Dedifferentiated amniotic fluid mesenchymal stem cell (primary cell): ENCODE measurements at regions not wholly inside any gene's neighbourhood (a gene's known extent, or its start where the extent isn't known, plus 50 kb on each side); places are given as distances from the start of the nearest gene placed in this dataset.

Source experiments
- DNase-seq: peaks from one replicate; pipeline ENCODE4 v3.0.0-alpha.2; 2016; ENCODE audit errors: extremely low spot score

DNA sequence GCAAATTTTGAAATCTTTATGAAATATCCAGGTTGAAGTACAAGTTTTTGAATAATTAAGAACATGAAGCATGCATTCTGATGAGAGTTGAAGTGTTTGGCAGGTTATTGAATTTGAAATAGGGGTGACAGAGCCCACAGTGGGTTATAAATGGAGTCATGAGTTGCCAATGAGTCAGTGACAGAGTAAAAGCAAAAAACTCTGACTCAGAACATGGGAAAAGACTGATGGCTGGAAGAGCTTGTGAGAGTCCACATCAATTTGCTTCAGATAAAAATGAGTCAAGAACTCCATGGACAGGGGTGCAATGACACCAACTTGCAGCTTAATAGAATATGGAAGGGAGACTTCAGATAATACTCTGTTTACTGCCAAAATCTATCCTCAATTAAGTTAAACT is 105.3 kb downstream of the SLC6A15 start:
- DNase-seq, result no peak

DNA sequence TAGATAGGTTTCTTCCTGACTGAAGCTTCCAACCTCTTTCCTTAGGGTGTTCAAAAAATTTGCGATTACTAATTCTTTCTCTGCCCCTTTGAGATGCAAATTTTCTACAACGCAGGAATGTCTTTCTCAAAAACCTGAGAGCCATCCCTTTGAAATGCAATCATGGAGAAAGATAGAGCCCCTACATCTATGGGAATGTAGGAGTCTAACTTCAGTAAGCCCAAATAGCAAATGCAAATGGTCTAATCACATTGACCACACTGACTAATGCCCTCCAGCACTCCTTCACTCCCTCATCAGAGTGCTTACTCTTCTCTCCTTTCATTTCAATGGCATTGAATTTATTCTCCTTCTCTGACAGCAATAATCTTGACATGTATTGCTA is 107.1 kb downstream of the SLC6A15 start:
- DNase-seq, result no peak

DNA sequence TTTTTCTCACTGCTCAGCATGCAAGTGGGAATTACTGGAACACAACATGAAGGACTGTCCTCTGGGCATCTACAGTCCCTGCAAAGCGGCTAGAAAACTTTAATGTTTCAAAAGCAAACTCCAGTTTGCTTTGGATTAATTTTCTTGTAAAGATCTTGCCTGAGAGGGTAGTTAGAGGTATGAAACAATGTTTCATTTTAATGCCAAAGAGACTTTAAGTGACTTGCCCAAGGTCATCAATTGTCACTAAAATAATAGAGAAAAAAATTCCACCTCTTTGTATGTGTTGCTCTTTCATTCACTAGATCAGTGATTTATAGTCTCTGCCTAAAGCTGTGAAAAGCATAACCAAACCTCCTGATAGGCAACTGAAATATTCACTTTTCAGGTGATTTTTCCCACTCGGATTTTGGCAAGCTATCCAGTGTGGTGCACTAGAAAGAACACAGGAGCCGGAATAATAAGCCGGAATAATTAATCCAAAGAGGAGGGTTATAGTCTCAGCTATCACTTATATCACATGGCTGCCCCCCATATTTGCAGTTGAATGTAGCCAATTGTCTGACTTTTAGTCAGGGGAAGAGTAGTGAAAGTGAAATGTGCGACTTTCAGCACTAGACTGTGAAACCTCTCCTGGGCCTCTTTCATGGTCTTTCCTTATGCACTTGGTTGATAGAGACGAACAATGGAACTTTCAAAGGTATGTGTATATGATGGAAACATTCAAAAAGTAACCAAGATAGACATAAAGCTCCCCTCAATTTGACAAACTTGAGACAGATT is 107.7 kb downstream of the SLC6A15 start:
- DNase-seq, result no peak

GRCh38 chr12:84803661-84804060 is 108.9 kb downstream of the SLC6A15 start:
- no peak for DNase-seq

GRCh38 chr12:84802161-84802560 is 110.4 kb downstream of the SLC6A15 start:
- DNase-seq, result no peak

DNA sequence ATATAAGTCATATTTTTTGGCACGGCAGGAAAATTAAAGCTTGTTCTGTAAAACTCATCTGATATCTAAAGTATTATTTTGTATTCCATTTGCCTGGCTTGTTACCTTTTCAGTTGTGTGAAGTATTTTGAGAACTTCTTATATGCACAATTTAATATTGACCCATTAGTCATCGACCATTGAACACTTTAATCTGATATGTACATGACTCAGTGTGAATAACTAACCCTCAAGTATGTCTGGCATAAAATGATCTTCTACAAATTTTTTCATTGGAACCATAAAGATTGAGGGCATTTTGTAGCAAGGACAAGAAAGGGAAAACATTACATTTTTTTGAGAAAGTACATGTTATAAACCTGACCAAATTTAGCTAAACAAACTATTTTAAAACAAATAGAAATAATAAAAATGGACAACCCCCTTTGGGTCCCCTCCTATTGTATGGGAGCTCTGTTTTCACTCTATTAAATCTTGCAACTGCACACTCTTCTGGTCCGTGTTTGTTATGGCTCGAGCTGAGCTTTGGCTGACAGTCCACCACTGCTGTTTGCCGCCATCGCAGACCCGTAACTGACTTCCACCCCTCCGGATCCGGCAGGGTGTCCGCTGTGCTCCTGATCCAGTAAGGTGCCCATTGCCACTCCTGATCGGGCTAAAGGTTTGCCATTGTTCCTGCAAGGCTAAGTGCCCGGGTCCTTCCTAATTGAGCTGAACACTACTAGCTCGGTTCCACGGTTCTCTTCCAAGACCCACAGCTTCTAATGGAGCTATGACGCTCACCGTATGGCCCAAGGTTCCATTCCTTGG is 118.8 kb downstream of the SLC6A15 start:
- DNase-seq, result no peak

DNA sequence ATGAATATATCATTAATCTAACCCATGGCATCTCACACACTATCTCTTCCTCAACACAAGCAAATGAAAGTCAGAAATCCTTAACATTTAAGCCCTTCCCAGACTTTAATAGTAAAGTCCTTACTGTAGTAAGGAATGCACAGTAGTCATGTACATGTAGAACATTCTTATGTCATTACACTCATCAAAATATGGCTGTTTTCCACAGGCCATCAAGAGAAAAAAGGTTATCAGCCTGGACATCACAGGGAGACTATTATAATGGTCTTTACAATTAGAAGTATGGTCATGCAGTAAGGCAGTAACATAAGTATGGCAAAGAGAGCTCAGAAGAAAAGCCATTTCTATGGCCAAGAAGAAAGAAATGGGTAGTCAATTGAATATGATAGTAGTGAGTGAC is 121.2 kb downstream of the SLC6A15 start:
- no peak for DNase-seq

- DNase-seq, result no peak
Observed at GRCh38 chr12:84789184-84789583, 123.4 kb downstream of the SLC6A15 start.

GRCh38 chr12:84787253-84787652 is 125.3 kb downstream of the SLC6A15 start:
- no peak for DNase-seq

- no peak for DNase-seq
Observed at GRCh38 chr12:84786622-84787021, 126.0 kb downstream of the SLC6A15 start.

DNA sequence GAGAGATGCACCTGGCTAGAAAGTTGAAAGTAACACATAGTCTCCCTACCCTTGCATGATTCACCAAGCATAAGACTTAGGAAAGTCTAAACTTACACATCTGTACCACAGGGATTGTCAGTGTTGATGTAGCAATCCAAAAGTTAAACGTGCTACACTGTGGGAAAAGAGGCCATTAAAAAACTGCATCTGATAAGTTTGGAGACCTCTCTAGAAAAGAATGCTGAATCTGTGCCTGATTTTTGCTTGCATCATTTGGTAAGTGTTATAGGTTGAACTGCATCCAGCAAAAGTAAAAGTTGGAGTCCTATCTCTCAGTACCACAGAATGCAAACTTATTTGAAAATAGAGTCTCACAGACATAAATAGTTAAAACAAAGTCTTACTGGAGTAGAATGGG is 126.6 kb downstream of the SLC6A15 start:
- DNase-seq, result no peak

- no peak for DNase-seq
Observed at GRCh38 chr12:84785281-84785680, 127.3 kb downstream of the SLC6A15 start.

DNA sequence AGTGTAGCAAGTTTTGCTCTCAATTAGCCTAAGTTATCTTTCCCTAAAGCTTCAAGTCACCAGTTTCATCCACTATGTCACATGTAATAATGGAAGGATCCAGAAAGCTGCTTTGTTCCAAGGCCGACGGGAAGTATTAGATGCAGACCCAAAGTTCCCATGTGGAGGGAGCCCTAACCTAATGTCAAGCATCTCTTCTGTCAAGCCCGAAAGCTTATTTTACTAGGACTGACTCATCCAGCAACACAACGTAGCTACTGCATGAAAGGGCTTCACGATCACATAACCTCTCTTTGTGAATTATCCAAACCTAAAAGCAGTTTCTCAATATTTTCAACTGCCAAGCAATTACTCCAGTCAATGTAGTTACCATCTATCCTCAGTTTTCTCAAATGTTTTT is 133.4 kb downstream of the SLC6A15 start:
- DNase-seq, result no peak

DNA sequence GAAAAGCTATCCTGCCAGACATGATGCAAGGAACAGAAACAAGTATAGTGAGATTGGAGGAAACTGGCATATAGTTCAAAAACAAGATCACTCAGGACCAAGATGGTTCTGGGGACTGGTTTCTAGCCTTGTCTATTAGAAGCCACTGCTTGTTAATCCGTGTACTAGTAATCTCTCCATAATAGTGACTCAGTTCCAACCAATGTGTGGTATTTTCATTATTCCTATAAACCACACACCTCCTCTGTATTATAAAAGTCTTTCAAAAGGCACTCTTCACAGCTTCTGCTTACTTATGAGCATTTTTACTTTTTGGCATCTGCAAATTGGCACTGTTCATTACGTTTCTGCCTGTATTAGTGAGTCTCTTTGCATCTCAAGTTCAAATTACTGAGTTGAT is 140.3 kb downstream of the SLC6A15 start:
- peak; percentile 45 for DNase-seq

DNA sequence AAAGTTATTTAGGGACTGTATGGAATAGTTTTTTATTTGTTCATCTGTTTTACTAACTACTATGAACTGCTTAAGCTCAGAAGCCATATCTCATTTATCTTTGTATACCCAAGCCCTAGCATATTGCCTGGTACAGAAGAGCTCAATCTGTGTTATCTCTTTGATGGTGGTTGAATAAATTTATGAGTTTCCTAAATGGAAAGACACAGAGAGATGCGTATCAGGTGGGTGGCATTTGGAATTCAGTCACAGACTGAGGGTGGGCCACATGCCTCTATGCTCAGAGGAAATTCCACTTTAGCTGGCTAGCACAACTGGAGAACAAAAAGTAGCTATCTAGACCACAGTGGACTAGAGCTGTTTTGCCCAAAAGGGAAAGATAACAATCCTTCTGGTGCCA is 145.5 kb downstream of the SLC6A15 start:
- DNase-seq, result no peak

DNA sequence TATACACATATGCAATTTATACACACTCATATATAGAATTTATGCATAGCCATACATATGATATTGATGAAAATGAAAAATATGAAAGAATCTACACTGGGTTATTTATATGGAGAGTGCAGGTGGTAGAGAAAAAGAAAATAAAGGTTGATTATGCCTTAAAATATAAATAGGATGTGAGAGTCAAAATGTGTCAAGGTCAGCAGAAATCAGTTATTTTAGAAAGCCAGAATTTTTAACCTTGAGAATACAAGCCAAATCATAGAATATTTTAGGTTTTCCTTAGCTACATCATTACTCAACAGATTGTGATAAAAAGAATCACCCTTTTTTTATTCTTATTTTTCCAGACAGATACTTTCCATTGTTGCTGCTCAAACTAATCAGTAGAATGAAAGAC is 146.2 kb downstream of the SLC6A15 start:
- DNase-seq, result no peak

DNA sequence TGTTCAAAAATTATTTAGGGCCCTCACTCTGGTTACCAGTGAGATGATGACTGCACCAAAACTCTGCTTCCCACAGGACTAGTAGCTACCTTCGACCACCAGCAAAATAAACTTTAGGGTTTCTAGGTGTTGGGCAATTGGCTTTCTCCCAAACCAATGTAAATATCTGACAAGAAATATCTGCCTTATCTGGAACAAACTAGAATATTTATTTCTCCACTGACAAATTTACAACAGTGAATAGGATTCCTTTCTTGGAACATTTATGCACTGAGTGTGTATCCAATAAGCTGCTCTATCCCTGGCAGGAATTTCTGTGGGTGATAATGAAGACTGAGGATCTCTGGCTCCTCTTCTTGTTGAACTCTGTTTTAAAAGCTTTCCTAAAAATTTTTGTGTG is 148.6 kb downstream of the SLC6A15 start:
- DNase-seq, result no peak

- no peak for DNase-seq
Observed at GRCh38 chr12:84763107-84763506, 149.5 kb downstream of the SLC6A15 start.

- no peak for DNase-seq
Observed at GRCh38 chr12:84760091-84760865, 152.3 kb downstream of the SLC6A15 start.

DNA sequence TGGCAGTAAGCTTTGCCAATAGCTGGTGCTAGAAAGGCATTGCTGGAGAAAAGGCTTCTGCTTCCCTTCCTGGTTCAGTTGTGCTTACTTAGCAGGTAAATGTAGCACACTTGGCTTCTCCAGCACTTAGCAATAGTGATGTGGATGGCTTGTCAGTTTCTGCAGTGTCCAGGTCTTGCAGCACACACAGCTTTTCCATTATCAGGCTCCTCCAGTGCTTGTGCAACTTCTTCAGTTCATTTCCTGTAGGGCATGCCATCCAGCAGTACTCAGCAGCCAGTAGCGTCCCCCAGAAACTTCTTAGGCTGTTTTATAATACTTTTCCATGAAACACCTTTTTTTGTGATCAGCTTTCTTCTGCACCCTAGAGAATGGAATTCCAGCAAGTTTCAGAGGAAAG is 154.6 kb downstream of the SLC6A15 start:
- no peak for DNase-seq

DNA sequence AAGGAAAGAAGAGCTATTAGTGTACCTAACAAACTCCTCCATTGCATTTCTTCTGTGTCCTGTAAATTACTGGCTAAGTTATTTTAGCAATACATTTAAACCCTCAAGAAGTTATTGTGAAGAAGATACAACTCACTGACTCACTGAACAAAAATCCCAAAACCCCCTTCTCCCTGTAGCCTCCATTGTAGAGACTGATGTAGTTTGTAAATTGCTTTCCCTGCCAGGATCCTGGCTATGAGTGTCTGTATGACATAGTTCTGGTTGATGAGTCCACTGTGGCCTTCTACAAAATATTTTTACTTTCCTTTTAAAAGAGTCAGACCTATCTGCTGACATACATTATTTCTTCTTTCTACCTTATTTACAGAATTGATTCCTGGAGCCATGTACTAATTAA is 155.6 kb downstream of the SLC6A15 start:
- no peak for DNase-seq

- DNase-seq, result no peak
Observed at GRCh38 chr12:84745127-84745526, 167.5 kb downstream of the SLC6A15 start.

DNA sequence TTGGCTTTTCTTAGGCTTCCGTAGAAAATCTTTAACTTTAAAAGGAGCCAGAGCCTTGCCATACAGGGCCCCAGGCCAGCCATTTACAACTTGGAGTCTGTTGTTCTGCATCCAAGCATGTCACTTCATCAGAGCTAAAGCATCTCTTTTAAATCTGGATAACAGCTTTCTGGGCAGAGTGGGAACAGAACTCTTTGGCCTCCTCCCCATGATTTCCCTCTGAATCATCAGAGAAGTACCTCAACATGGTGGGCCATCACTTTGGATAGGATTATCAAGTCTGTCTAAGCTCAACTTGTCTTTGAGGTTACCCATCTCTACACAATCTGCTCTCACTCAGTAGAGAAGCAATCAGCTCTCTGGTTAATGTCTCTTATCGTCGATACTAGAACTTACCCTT is 170.9 kb downstream of the SLC6A15 start:
- no peak for DNase-seq
